ENCODE measurements at regions not wholly inside any gene's neighbourhood (a gene's known extent, or its start where the extent isn't known, plus 50 kb on each side); places are given as distances from the start of the nearest gene placed in this dataset.

GRCh38 chr11:115700981-115701875 lies 197.0 kb upstream of the CADM1 start:
- TF ChIP-seq CTCF (conservative IDR thresholded peaks at IDR 0.05; ENCODE audit: low read depth in 2 of 2) (no peak), REST (IDR thresholded peaks at IDR 0.05; ENCODE audit: unreplicated experiment) (no peak), STAT1 (IDR thresholded peaks at IDR 0.05; ENCODE audit: unreplicated experiment) (no peak)
